Left renal pelvis (tissue), 4 donors: ENCODE measurements at regions not wholly inside any gene's neighbourhood (a gene's known extent, or its start where the extent isn't known, plus 50 kb on each side); places are given as distances from the start of the nearest gene placed in this dataset.

Experiments used
- DNase-seq, 4 donors: peaks; one replicate each; pipeline ENCODE4 v3.0.0-alpha.2; 2013; ENCODE audit warnings: low read depth in 4 of 4, low spot score in 3 of 4

DNA sequence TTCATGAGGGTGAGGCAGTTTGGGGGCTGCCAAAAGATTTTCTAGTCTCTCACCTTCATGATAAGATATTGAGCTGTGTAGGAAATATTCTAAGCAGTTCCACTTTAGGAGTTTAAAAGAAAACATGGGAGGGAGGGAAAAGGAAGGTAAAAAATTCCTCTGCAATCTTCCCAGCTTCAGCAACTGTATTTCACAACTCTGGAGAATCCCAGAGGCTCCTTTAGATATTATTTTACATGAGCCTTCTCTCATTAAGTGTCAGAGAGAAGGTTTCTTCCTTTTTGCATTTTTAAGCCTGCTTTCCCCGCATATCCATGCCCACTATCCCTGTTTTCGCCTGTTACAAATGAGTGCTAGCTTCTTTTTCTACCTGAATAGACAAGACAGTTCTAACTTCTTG, 289.4 kb downstream of the CHRM3 start:
- no peak for DNase-seq

DNA sequence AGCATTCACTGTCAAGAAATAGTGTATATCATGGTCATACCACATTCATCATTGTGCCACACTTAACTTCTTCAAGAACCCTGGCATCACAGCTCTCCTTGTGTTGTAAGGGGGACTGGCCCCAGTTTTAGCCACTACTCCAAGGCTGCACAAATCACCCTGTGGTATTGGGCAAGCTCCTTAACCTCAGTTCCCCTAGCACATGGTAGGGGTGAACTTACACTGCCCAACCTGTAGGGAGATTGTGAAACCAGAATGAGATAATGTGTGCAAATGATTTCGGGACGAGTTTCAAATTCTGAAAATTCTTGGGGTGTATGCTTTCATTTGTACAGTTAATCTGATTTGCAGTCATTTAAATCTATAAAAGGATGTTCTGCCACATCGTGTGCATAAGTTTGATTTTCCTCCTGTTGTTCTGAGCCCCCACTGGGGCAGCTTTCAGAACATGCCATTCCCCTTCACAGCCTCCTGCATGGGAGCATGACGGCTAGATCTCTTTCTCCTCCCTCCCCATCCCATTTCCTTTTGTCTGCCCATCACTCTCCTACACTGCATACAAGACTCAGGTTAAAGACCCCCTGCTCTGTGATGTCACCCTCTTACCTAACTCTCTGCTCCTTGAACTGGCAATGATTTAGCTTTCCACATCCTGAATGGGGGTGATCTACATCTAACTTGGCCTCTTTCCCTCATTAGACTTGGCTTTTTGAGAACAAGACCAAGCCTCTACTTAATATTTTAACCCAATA, 290.3 kb downstream of the CHRM3 start:
- DNase-seq, result no peak

DNA sequence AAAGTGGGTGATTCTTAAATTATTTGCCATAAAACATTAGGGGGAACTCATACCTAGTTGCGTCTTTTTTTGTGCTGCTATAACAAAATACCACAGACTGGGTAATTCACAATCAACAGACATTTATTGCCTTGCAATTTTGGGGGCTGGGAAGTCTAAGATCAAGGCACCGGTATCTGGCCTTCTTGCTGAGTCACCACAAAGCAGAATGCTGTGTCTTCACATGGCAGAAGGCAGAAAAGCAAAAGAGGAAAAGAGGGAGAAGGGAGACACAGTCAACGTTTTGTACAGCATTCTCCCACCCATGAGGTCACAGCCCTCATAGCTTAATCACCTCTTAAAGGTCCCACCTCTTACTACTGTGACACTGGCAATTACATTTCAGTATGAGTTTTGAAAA, 291.0 kb downstream of the CHRM3 start:
- DNase-seq, result no peak

DNA sequence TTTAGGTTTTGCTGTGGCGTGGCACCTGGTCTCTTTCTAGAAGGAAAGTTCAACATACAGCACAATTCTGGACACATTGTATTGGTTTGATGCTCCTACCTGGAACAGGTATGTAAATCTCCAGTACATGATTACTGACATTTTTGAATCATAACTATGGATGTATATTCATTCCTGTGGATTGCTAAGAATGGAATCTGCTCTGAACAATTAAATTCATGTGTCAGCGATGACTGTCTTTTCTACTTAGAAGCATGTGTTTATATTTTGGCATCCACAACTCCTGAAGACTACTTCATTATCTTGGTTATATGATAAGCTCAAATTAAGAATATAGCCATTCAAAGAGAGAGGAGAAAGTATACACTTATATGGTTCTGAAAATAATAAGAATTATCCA, 291.8 kb downstream of the CHRM3 start:
- no peak for DNase-seq

DNA sequence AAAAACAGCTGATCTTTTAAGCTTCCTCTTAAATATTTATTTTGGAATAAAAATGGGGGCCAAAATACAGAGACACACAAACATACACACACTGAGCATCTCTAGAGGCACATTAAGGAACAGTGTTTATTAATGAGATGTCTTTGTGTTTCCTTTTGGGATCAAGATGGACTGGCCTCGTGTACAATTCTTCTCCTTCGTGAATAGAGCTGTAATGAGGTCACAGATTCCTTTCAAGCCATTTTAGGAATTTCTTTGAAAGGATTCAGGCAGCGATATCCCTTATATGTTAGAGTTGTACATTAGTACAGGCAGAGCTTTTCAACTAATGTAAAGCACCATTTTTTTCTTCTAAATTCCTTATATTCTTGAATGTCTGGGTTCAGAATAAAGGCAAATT, 295.7 kb downstream of the CHRM3 start:
- peak in 1 of 4 donors; percentile 5 for DNase-seq

DNA sequence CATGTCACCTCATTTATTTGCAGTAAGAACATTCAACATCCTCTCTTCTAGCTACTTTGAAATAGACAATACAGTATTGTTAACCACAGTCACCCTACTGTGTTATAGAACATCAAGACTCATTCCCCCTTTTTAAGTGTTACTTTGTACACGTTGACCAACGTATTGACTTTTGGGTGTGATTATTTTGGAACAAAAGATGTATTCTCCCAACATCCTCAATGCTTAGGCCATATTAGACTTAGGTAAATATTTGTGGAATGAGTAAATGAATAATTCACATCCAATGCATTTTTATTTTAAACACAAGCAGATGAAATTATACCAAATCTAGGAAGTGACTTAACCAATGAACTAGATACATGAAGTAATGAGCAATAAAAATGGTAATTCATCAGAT, 296.6 kb downstream of the CHRM3 start:
- DNase-seq, result no peak

DNA sequence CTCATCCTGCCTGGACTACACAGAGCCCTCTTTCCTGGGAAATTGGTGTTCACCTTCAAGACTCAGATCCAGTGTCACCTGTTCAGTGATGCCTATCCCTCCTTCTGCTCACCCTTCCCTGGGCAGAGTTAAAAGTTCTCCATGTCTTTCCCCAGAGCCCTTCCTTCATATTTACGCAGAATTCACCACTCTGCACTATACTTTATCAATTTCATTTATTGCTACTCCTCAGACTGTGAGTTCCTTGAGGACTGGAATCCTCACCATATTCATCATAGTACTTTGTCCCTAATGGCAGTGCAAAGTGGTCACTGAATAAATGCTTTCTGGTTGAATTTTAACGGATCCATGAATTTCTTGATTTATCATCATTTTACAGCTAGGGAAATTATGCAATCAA, 300.0 kb downstream of the CHRM3 start:
- DNase-seq, result no peak

DNA sequence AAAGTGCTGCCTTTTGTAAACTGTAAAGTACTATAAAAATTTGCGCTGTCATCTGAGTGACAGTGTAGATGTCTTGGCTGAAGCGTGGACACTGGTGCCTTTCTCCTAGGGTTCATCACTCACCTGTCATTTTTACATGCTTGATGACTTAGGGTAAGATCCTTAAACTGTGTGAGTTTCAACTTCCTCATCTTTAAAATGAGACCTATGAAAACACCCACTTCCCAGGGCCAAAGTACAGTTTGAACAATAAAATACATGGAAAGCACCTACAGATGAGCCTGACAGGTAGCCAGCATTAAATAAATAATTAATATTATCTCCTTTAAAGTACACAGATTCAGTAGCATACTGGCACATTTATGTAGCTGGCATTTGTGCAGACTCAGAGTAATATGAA, 309.9 kb downstream of the CHRM3 start:
- DNase-seq, result no peak

DNA sequence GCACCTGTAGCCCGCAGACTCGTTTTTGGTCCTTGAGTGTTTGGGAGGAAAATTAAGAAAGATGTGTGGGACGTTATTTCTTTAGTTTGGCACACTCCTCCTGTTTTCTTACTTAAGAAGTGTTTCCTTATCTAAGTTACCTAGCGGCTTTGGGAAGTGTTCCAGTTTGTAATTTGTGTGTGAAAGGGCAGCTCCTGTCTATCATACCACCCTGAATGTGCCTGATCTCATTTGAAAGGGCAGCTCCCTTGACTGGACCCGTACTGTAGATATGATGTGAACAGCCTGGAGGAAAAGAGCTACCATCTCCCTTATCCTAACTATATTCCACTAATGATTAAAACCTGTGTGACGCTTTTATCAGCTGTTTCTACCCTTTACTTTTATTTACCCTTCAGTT, 314.3 kb downstream of the CHRM3 start:
- DNase-seq, result no peak

DNA sequence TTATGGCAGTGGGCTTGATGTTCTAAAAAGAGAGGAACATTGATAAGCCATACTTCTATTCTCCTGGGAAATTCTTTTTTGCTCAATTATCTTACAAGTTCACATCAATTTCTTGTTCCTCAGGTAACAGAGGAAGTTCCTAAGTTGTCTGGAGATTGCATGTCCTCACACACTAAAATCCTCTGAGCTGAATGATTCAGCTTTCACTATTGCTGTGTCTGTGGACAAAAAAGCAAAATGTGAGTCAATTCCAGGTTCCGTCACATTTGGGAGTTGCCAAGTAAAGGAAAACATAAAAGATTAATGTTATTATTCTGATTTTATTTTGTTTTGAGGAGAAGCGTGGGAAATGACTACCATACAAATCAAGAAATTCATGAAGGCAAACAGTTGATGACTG, 316.7 kb downstream of the CHRM3 start:
- no peak for DNase-seq

DNA sequence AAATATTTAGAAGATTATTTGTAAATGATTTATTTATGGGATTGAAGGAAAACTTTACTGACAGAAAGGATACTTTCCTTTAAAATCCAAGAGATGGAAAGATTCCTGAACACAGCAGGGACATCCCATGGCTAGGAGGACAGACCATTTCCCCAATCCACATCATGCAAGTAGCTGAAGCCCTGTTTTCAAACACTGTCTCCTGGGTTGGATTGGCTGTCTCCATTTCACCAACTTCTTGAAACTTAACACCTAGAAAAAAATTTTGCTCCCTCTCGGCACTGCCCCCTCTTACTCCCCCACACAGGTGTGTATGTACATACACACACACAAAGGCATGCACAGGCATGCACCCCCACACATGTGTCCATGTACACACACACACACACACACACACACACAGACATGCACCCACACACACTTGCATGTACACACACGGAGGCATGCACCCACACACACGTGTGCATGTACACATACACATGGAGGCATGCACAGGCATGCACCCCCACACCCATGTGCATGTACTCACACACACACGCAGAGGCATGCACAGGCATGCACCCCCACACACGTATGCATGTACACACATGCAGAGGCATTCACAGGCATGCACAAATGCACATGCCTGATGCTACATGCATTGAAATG, 320.0 kb downstream of the CHRM3 start:
- no peak for DNase-seq

DNA sequence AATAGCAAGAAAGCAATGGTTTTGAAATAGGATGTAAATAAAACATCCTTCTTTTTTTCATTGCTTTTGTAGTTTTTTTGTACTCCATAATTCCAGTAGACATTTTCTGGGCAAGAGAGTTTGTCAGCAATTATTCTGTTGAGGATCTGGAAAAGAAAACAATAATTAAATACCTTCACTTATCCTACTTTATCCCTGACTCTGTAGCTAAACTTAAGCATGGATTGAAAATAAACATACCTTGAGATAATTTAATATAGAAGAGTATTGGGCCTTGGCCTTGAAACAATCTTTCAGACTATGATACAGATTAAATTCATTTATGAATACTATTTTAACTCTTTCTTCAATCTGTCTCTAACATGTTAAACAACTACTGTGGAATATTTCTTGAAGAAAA, 321.2 kb downstream of the CHRM3 start:
- no peak for DNase-seq

DNA sequence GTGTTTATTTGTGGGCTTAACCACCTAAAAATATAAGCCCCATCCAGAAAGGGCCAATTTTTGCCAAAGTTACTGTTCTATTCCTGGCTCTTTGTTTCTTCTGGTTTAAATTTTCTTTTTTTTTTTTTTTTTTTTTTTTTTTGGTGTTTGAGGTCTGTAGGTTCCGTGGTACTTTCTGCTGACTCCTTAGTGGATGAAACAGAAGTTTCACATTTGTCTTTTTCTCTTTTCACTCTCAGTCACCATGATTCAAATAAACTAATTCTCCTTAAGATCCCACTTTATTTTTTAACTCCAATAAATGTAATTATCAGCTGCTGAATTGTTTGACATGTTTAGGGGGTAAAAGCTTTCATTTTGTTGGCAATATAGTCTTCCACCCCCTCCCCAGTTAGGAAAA, 322.3 kb downstream of the CHRM3 start:
- no peak for DNase-seq

DNA sequence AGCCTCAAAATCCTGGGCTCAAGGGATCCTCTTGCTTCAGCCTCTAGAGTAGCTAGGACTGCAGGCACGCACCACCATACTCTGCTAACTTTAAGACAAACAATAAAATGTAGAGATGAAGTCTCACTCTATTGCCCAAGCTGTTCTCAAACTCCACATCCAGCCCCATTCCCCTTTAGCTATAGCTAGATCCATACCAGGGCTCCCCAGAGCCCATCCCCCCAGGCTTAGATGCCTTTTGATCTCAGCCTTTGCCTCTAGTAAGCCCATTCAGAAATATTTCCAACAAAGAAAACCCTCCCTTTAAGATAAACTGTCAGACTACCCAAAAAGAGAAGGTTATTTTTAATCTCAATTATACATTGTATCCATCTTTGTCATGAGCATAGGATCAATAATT, 325.4 kb downstream of the CHRM3 start:
- no peak for DNase-seq

DNA sequence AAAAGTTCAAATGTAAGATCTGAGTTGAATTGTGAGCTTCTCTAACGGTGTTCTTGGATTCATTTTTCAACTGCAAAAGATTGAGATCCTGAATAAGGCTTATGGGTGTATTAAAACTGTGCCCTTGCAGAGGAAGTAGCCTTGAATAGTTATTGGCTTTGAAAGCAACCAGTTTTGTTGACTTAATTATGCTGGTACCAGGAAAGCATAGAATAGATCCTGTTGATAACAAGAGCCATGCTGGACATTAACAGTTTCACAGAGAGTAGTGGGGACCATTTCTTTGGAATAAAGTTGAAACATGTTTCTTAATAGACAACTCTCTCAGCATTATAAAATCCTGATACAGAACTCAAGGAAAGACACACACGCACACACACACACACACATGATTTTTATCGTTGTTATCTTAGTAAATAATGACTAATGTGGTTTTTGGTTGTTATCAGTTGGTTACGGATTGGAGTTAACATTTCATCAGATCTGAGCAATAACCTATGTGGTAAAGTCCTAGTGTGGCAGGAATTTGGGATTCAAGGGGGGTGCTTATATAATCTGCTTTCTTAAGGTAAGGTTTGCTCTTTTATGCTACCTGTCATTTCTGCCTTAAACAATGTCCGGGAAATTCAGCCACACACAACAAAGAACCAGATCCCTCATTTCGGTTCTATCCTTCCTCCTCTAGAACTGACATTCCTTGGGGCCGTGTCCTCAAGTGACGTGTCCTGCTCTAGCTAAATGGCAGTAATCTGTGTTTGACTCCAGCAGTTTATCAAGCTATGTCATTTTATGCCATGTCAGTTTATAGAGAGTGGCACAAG, 330.9 kb downstream of the CHRM3 start:
- DNase-seq, result no peak

DNA sequence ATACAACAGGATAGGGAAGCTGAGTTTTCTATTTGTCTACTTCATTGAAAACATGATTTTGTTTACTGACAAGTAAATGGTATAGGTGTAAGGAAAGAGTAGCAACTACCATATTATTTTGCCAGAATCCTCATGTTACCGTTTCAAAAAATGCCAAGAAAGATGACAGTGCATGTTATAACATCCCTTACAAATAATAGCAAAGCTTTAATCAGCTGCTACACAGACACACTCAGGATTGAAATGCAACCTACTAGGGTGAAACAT, 331.5 kb downstream of the CHRM3 start:
- DNase-seq, result no peak

DNA sequence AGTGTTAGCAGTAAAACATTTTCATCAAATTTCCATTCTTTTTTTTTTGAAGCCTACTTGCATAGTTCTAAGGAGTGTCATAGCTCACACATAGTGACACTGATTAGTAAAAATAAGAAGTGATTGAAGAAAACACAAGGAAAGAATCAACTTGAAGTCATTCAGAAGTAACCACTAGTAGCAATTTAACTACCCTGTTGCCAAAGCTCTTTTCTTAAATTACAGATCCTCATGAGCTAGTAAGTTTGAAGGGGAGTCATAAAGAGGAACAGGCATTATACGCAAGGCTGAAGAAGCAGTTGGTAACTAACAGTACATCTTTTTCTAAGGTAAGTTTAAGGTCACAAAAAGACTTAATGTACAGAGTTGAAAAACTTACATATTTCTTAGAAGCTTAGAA, 332.2 kb downstream of the CHRM3 start:
- DNase-seq, result no peak

DNA sequence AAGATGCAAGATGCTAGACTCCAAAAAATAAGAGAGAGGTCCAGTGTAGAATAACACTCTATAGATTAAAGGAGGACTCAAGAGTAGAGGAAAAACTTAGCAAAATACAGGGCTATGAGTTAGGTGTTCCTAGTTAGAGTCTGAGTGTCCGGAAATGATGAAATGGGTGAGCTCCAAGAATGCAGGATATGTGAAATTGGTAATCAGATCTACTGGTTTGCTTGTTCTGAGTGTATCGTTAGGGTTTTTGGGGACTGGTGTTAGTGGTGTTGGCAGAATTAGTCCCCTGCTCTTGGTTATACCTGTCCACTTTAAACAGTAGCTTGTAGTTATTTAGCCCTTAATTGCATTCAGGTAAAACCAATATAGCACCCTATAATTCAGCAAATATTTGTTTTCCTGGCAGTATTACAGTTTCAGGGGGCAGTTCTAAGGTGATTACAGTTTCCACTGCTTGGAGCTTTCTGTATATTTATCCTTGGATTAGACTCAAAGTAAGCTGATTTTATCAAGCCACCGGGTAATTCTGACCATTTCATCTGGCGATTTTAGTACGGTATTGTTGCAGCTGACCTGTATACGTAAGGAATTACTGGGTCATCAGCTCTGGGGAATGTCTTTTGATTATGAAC, 332.7 kb downstream of the CHRM3 start:
- no peak for DNase-seq

DNA sequence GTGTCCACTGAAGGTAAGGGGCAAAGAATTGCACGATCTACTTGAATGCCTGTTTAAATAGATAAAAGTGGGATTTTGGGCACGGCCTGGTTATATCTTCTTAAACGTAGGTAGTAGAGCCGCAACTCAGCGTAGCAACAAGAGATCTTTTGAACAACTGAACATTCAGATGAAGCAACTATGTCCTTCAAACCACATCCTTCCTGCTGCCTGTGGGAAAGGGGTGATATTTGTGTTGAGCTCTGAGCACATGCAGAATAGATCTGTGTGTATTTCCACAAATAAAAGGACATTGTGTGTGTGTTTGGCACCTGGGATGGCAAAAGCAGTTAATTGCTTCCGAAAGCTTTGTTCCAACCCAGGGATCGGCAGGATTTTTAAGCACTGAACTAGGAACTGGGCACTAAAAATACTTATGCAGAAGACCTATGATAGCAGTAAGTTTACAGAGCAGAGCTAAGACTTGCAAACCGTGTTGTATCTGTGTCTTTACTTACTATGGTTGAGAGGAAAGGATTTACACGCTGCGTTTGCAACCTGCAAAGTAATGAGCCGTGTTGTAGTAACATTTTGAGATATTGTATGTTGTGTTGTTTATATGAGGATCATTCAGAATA, 333.4 kb downstream of the CHRM3 start:
- DNase-seq, result no peak

DNA sequence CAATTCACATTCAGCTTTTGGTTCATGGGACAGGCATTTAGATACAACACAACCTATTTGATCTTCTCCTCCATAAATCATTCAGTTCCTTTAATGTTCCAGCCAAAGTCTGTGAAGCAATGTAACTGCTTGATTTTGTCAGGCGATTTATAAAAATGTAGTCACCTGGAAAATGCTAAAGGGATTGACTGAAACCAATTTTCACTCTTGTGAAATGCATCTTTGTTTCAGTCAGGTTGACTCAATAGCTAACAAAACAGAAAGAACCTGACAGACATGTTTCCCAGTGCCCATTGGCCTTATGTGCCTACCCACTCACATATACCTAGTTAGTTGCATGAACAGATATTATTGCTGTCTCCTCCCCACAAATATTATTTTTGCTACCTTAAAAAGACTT, 335.7 kb downstream of the CHRM3 start:
- no peak for DNase-seq

DNA sequence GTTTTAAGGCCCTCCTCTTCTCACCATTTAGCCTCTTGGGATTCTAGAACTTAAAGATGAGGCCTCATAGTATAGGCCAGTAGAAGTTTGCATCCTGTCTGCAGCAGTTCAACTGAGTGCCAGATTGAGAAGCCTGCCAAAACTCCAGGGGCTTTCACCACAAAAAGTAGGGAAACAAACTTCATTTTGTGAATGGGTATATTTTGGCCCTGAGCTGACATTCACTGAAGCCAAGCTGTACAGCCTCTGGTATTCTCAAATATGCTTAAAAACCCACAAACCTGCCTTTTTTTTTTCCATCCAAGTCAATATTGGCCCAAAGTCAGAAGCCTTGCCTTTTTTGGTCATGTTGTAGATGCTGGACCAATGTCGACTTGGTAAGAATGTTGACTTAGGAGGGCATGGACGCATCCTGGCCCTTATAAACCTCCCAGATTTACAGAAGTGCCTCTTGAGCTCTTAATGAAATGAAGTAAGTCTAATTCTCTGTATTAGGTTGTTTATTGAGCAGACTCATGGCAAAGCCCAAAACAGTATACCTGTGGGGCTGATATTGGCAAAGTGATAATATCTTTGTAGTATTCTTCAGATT, 337.5 kb downstream of the CHRM3 start:
- no peak for DNase-seq
